NCI-H774 (cell line): ENCODE measurements at regions not wholly inside any gene's neighbourhood (a gene's known extent, or its start where the extent isn't known, plus 50 kb on each side); places are given as distances from the start of the nearest gene placed in this dataset.

Source experiments
- DNase-seq: peaks from one replicate; lab custom pipeline; 2025; lab: John Stamatoyannopoulos, UW

- DNase-seq: no peak
Observed at GRCh38 chr19:31089681-31090080, 259.6 kb downstream of the TSHZ3 start.

- DNase-seq: no peak
Observed at GRCh38 chr19:31085125-31085524, 264.1 kb downstream of the TSHZ3 start.

GRCh38 chr19:31083105-31083504 is 266.1 kb downstream of the TSHZ3 start:
- DNase-seq: no peak

- DNase-seq: no peak
Observed at GRCh38 chr19:31075146-31075655, 274.0 kb downstream of the TSHZ3 start.

GRCh38 chr19:31074199-31075125 is 274.8 kb downstream of the TSHZ3 start:
- DNase-seq: no peak

- no peak for DNase-seq
Observed at GRCh38 chr19:31073485-31074198, 275.6 kb downstream of the TSHZ3 start.

- no peak for DNase-seq
Observed at GRCh38 chr19:31072451-31072850, 276.8 kb downstream of the TSHZ3 start.

- DNase-seq: no peak
Observed at GRCh38 chr19:31071136-31071855, 277.9 kb downstream of the TSHZ3 start.

GRCh38 chr19:31070146-31071065 is 278.8 kb downstream of the TSHZ3 start:
- no peak for DNase-seq

- DNase-seq: no peak
Observed at GRCh38 chr19:31068268-31068667, 281.0 kb downstream of the TSHZ3 start.

- DNase-seq: no peak
Observed at GRCh38 chr19:31066385-31066784, 282.9 kb downstream of the TSHZ3 start.

- DNase-seq: no peak
Observed at GRCh38 chr19:31064491-31064890, 284.7 kb downstream of the TSHZ3 start.

- DNase-seq: no peak
Observed at GRCh38 chr19:31058676-31059340, 290.4 kb downstream of the TSHZ3 start.

GRCh38 chr19:31057476-31057875 is 291.8 kb downstream of the TSHZ3 start:
- no peak for DNase-seq

- no peak for DNase-seq
Observed at GRCh38 chr19:31055454-31055853, 293.8 kb downstream of the TSHZ3 start.

GRCh38 chr19:31054430-31054829 is 294.8 kb downstream of the TSHZ3 start:
- no peak for DNase-seq

- DNase-seq: no peak
Observed at GRCh38 chr19:31049431-31049830, 299.8 kb downstream of the TSHZ3 start.

- DNase-seq: no peak
Observed at GRCh38 chr19:31046024-31046423, 303.2 kb downstream of the TSHZ3 start.

- no peak for DNase-seq
Observed at GRCh38 chr19:31041461-31041860, 307.8 kb downstream of the TSHZ3 start.

- DNase-seq: no peak
Observed at GRCh38 chr19:31039151-31039550, 310.1 kb downstream of the TSHZ3 start.
